Stimulated activated CD4-positive, alpha-beta T cell treated with anti-CD3 and anti-CD28 coated beads, TNF-alpha, amount 100 ng/mL, for 4 hours (primary cell): ENCODE measurements at regions not wholly inside any gene's neighbourhood (a gene's known extent, or its start where the extent isn't known, plus 50 kb on each side); places are given as distances from the start of the nearest gene placed in this dataset.
"Not testable (repeated sequence)": the region's sequence is repeated elsewhere in the genome, so short reads cannot be mapped to it uniquely, and the experiment has no call there.

Experiments used
- DNase-seq, 3 experiments: peaks; one replicate each; pipeline ENCODE4 v3.0.0-alpha.2; 2020; ENCODE audit warnings: low read depth in 3 of 3

- DNase-seq: no peak
These were observed 446.1 kb upstream of the SULF2 start for GRCh38 chr20:48231253-48231930.

DNA sequence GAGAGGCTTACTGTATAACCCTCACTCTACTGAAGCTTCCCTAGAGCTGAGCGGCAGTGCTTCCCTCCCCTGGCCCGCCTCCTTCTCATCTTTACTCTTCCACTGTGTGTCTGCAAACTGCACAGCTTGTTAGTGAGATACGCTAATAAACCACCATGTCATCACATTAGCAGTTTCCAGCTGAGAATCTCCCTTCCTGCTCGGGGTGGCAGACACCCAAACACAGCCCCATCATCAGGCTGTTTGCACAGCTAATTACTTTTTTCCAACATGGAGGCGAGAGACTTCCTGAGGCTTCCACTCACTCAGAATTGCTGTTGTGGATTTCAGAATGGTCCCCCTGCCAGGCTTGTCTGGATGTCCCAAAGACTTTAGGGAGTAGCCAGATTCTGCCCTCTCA lies 444.9 kb upstream of the SULF2 start:
- no peak for DNase-seq

- DNase-seq: no peak
These were observed 442.1 kb upstream of the SULF2 start for GRCh38 chr20:48227381-48227780.

- DNase-seq: no peak
These were observed 441.4 kb upstream of the SULF2 start for GRCh38 chr20:48226642-48227041.

- DNase-seq: no peak
These were observed 439.3 kb upstream of the SULF2 start for GRCh38 chr20:48224533-48225050.

- DNase-seq: no peak
These were observed 438.4 kb upstream of the SULF2 start for GRCh38 chr20:48223715-48224114.

- no peak for DNase-seq
These were observed 437.4 kb upstream of the SULF2 start for GRCh38 chr20:48222595-48223180.

DNA sequence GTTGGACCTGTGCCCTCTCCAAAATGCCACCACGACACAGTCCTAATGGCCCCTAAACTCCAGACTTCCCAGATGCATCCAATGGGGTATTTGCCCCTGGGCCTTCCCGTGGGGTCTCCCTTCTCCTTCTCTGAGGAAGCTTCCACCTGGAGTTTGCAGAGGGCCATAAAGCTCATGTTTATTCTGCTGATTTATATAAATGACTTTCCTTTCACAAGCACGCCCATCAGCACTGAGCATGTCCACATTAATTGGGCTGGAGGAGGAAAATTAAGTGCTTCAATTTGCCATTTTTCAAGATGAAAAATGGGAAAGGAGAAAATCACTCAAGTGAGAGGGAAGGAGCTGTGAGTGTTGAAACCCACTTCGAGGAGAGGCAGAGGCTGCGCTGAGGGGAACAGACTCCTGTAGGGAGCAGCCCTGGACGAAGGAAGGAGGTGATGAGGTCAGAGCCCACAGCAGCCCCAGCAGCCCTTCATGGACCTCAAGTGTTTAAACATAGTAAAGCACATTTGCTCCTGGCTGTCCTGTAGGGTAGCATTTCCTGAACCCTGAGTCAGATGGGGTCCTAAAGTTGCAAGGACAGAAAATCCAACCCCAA lies 434.9 kb upstream of the SULF2 start:
- DNase-seq: no peak

DNA sequence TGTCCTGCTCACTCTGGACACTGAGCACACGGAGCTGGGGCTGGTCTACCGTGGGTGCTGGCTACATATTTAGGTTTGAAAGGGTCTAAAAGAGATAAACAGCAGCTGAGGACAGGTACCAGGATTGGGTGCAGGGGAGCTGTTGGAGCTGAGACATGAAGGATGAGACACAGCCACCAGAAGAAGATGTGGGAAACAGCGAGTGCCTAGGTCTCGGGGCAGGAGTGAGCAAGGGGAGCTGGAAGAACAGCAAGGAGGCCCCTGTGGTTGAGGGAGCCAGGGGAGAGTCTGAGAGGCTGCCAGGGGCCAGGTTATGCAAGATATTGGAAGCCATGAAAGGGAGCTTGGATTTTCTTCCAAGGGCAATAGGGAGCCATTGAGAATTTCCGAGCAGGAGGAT lies 434.0 kb upstream of the SULF2 start:
- no peak for DNase-seq

- no peak for DNase-seq
These were observed 431.9 kb upstream of the SULF2 start for GRCh38 chr20:48217190-48217589.

DNA sequence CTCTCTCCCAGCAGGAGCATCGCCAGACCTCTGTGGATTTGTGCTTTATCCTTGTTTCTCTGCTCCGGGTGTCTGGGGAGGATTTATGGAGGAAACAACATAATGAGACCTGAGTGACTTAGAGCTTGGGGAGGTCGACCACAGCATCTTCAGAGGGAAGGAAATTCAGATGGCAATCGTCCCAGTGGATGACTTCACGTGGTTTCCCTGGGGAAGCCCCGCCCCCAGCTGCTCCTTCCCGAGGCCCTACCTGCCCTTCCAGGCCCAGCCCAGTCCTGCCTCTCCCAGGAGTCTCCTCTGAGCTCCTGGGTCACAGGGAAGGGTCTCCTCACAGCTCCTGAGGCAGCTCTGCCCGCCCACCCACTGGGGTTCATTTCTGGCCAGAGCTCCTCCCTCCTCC lies 430.3 kb upstream of the SULF2 start:
- no peak for DNase-seq

GRCh38 chr20:48214601-48215000 lies 429.3 kb upstream of the SULF2 start:
- no peak for DNase-seq

- not testable (repeated sequence) for DNase-seq
These were observed 428.4 kb upstream of the SULF2 start for GRCh38 chr20:48213635-48214034.

GRCh38 chr20:48212806-48213509 lies 427.7 kb upstream of the SULF2 start:
- no peak for DNase-seq

- DNase-seq: no peak
These were observed 426.6 kb upstream of the SULF2 start for GRCh38 chr20:48211847-48212246.

DNA sequence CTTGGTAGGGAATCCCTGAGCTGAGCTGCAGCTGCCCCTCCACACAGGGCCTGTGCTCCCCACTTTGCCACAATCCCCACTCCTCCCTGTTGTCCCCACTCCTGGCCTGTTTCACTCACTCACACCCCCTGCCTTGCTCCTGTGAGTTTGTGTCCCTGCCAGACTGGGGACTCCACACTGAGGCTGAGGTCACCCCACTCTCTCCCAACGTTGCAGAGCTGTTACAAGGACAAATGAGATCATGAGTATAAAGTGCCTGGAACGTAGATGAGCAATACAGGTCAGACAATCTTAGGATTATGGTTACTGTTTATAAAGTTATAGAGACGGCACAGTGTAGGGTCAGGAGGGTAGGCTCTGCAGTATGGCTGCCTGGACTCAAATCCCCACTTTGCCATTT lies 426.0 kb upstream of the SULF2 start:
- no peak for DNase-seq

- DNase-seq: no peak
These were observed 425.1 kb upstream of the SULF2 start for GRCh38 chr20:48210111-48211027.

DNA sequence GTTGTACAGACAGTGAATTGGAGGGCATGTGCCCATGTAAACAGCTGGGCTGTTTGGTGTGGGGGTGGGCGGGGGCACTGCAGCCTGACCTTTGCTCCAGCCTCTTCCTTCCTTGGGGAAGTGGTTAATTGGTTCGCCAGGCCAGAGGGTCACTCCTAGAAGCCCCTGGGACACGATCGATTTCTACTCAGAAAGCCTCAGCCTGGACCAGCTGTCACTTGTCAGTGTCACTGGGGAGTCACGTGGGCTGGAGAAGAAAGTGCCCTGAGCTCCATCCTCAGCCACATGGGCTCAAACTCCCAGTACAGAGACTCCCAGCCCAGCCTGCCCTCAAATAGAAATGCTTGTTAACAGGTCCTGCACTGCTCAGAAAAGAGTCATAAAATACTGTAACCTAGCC lies 423.8 kb upstream of the SULF2 start:
- DNase-seq: no peak

GRCh38 chr20:48208176-48208575 lies 422.9 kb upstream of the SULF2 start:
- no peak for DNase-seq

DNA sequence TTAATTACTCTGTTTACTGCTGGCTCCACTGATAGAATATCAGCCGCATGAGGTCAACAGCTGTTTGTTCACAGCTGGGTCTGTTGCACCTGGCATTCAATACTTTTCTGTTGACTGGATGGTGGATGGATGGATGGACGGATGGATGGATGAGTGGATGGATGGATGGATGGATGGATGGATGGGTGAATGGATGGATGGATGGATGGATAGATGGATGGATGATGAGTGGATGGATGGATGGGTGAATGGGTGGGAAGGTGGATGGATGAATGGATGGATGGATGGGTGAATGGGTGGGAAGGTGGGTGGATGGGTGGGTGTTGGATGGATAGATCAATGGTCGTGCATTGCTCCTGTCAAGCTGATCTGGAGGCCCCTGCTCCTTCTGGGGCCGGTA lies 422.2 kb upstream of the SULF2 start:
- no peak for DNase-seq

GRCh38 chr20:48205786-48206185 lies 420.5 kb upstream of the SULF2 start:
- no peak for DNase-seq
